AML-193 (cell line): ENCODE measurements at regions not wholly inside any gene's neighbourhood (a gene's known extent, or its start where the extent isn't known, plus 50 kb on each side); places are given as distances from the start of the nearest gene placed in this dataset.

ENCODE experiments used
- DNase-seq, 2 experiments: peaks; one replicate each; lab custom pipeline; 2025; lab: John Stamatoyannopoulos, UW

- DNase-seq: no peak
Observed at GRCh38 chr3:153657461-153657860, 463.7 kb upstream of the ARHGEF26 start.

GRCh38 chr3:153658136-153658535 is 463.1 kb upstream of the ARHGEF26 start:
- peak; percentile 59 to 69 for DNase-seq

GRCh38 chr3:153666991-153667740 is 454.0 kb upstream of the ARHGEF26 start:
- no peak for DNase-seq

GRCh38 chr3:153669527-153669926 is 451.7 kb upstream of the ARHGEF26 start:
- no peak for DNase-seq

GRCh38 chr3:153670577-153670976 is 450.6 kb upstream of the ARHGEF26 start:
- DNase-seq: no peak

GRCh38 chr3:153673853-153674252 is 447.3 kb upstream of the ARHGEF26 start:
- DNase-seq: no peak

- DNase-seq: no peak
Observed at GRCh38 chr3:153679714-153680113, 441.5 kb upstream of the ARHGEF26 start.

- DNase-seq: no peak
Observed at GRCh38 chr3:153680526-153680925, 440.7 kb upstream of the ARHGEF26 start.

- no peak for DNase-seq
Observed at GRCh38 chr3:153681057-153681456, 440.1 kb upstream of the ARHGEF26 start.

- DNase-seq: no peak
Observed at GRCh38 chr3:153688301-153689120, 432.7 kb upstream of the ARHGEF26 start.

- DNase-seq: no peak
Observed at GRCh38 chr3:153693207-153693606, 428.0 kb upstream of the ARHGEF26 start.

- no peak for DNase-seq
Observed at GRCh38 chr3:153702106-153702505, 419.1 kb upstream of the ARHGEF26 start.

- DNase-seq: no peak
Observed at GRCh38 chr3:153704115-153704514, 417.1 kb upstream of the ARHGEF26 start.

- no peak for DNase-seq
Observed at GRCh38 chr3:153706706-153707105, 414.5 kb upstream of the ARHGEF26 start.

- no peak for DNase-seq
Observed at GRCh38 chr3:153714016-153714415, 407.2 kb upstream of the ARHGEF26 start.

GRCh38 chr3:153714588-153715290 is 406.5 kb upstream of the ARHGEF26 start:
- DNase-seq: no peak

GRCh38 chr3:153722157-153722556 is 399.0 kb upstream of the ARHGEF26 start:
- DNase-seq: no peak

- no peak for DNase-seq
Observed at GRCh38 chr3:153731071-153731470, 390.1 kb upstream of the ARHGEF26 start.

- DNase-seq: no peak
Observed at GRCh38 chr3:153734777-153735551, 386.2 kb upstream of the ARHGEF26 start.

GRCh38 chr3:153740109-153740508 is 381.1 kb upstream of the ARHGEF26 start:
- no peak for DNase-seq

- no peak for DNase-seq
Observed at GRCh38 chr3:153744889-153745288, 376.3 kb upstream of the ARHGEF26 start.

GRCh38 chr3:153746211-153746610 is 375.0 kb upstream of the ARHGEF26 start:
- DNase-seq: no peak
